Central memory CD4-positive, alpha-beta T cell (primary cell): ENCODE measurements at regions not wholly inside any gene's neighbourhood (a gene's known extent, or its start where the extent isn't known, plus 50 kb on each side); places are given as distances from the start of the nearest gene placed in this dataset.
"Not testable (repeated sequence)": the region's sequence is repeated elsewhere in the genome, so short reads cannot be mapped to it uniquely, and the experiment has no call there.

Experiments
- DNase-seq: peaks from one replicate; pipeline ENCODE4 v3.0.0; 2022

GRCh38 chrX:40530509-40530908 is 50.3 kb upstream of the ATP6AP2 start:
- DNase-seq = no peak

- no peak for DNase-seq
Measured at GRCh38 chrX:40527543-40527942, 53.2 kb upstream of the ATP6AP2 start.

- DNase-seq = no peak
Measured at GRCh38 chrX:40526412-40526811, 54.4 kb upstream of the ATP6AP2 start.

- DNase-seq = not testable (repeated sequence)
Measured at GRCh38 chrX:40525901-40526300, 54.9 kb upstream of the ATP6AP2 start.

GRCh38 chrX:40524423-40524822 is 56.3 kb upstream of the ATP6AP2 start:
- no peak for DNase-seq

- no peak for DNase-seq
Measured at GRCh38 chrX:40523852-40524251, 56.9 kb upstream of the ATP6AP2 start.

- no peak for DNase-seq
Measured at GRCh38 chrX:40521868-40522450, 58.8 kb upstream of the ATP6AP2 start.

GRCh38 chrX:40514376-40514775 is 66.4 kb upstream of the ATP6AP2 start:
- DNase-seq = no peak

- no peak for DNase-seq
Measured at GRCh38 chrX:40513835-40514234, 66.9 kb upstream of the ATP6AP2 start.

- DNase-seq = no peak
Measured at GRCh38 chrX:40513012-40513411, 67.8 kb upstream of the ATP6AP2 start.

- no peak for DNase-seq
Measured at GRCh38 chrX:40511258-40511657, 69.5 kb upstream of the ATP6AP2 start.

- DNase-seq = no peak
Measured at GRCh38 chrX:40508560-40508959, 72.2 kb upstream of the ATP6AP2 start.

GRCh38 chrX:40506201-40506985 is 74.4 kb upstream of the ATP6AP2 start:
- no peak for DNase-seq

- DNase-seq = no peak
Measured at GRCh38 chrX:40504801-40505605, 75.8 kb upstream of the ATP6AP2 start.

GRCh38 chrX:40503094-40503493 is 77.7 kb upstream of the ATP6AP2 start:
- DNase-seq = no peak

GRCh38 chrX:40502688-40503087 is 78.1 kb upstream of the ATP6AP2 start:
- no peak for DNase-seq

GRCh38 chrX:40501164-40501855 is 79.5 kb upstream of the ATP6AP2 start:
- no peak for DNase-seq

GRCh38 chrX:40496728-40497127 is 84.0 kb upstream of the ATP6AP2 start:
- no peak for DNase-seq

GRCh38 chrX:40495659-40496058 is 85.1 kb upstream of the ATP6AP2 start:
- no peak for DNase-seq

GRCh38 chrX:40494005-40494404 is 86.8 kb upstream of the ATP6AP2 start:
- no peak for DNase-seq

- no peak for DNase-seq
Measured at GRCh38 chrX:40488296-40488695, 92.5 kb upstream of the ATP6AP2 start.

- DNase-seq = no peak
Measured at GRCh38 chrX:40485973-40486372, 94.8 kb upstream of the ATP6AP2 start.
